ENCODE measurements at regions not wholly inside any gene's neighbourhood (a gene's known extent, or its start where the extent isn't known, plus 50 kb on each side); places are given as distances from the start of the nearest gene placed in this dataset.
A peak's percentile ranks its signal among the peaks of the same experiment; 100 is the strongest.
"Not testable (repeated sequence)": the region's sequence is repeated elsewhere in the genome, so short reads cannot be mapped to it uniquely, and the experiment has no call there.

- ATAC-seq (ENCODE audit: low read depth in 2 of 2), result no peak
- H3K36me3 Mint-ChIP-seq, result no peaks in the 10 kb centered on the region
- H3K4me3 Mint-ChIP-seq, result no peak overlapping the region
- no peaks in the 10 kb centered on the region for H3K9me3 Mint-ChIP-seq
- peak overlapping the region in 2 of 6 donors; percentile 12 to 16 for H3K27ac Mint-ChIP-seq
- DNase-seq, result no peak
- H3K27me3 Mint-ChIP-seq, result peaks cover 38 to 68% (median 55%) of the 10 kb centered on the region in 3 donors
- no peaks in the 10 kb centered on the region for H3K4me1 Mint-ChIP-seq
These were observed 73.2 kb downstream of the NPEPL1 start for GRCh38 chr20:58765780-58766179.

DNA sequence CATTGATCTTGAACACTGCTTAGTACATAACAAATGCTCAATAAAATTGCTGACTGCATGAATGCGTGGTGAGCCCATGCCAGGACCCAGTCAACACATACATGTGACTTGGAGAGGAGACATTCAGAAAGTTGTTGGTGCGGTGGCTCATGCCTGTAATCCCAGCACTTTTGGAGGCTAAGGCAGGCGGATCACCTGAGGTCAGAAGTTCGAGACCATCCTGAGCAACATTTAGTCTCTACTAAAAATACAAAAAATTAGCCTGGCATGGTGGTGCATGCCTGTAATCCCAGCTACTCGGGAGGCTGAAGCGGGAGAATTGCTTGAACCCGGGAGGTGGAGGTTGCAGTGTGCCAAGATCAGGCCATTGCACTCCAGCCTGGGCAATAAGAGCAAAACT, 75.2 kb downstream of the NPEPL1 start:
- not testable (repeated sequence) for H3K36me3 Mint-ChIP-seq; H3K4me1 Mint-ChIP-seq; DNase-seq; H3K9me3 Mint-ChIP-seq; ATAC-seq (ENCODE audit: low read depth in 2 of 2); H3K4me3 Mint-ChIP-seq; H3K27ac Mint-ChIP-seq
- peaks cover 42 to 55% (median 46%) of the 10 kb centered on the region in 3 donors for H3K27me3 Mint-ChIP-seq

All from naive B cell (primary cell).